ENCODE measurements at regions not wholly inside any gene's neighbourhood (a gene's known extent, or its start where the extent isn't known, plus 50 kb on each side); places are given as distances from the start of the nearest gene placed in this dataset.

DNA sequence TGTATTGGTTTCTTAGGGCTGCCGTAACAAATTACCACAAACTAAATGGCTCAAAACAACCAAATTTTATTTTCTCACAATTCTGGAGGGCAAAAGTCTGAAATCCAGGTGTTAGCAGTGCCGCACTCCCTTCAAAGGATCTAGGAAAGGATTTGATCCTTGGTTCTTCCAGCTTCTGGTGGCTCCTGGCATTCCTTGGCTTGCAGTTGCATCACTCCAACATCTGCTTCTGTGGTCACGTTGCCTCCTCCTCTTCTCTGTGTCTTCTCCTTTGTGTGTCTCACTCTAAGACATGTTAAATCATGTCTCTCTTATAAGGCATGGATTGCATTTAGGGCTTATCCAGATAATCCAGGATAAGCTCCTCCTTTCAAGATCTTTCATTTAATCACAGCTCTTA is 262.2 kb downstream of the MEX3B start:
- H4K5ac ChIP-seq (ENCODE audit: insufficient read length, low read depth, low read length): no peak overlapping the region
- H3K27ac Mint-ChIP-seq: no peak overlapping the region
- H3K23ac ChIP-seq (ENCODE audit: insufficient read length, low read depth, low read length): no peak overlapping the region
- H2BK20ac ChIP-seq (ENCODE audit: low read depth, low read length, poor library complexity, severe bottlenecking): no peak overlapping the region
- H3K27me3 ChIP-seq (ENCODE audit: insufficient read depth, low read length): no peaks in the 10 kb centered on the region
- H3K4me1 ChIP-seq (ENCODE audit: insufficient read depth, low read length): 0 out of 2 replicates have a peak, but pooled peaks cover 3% of the 10 kb centered on the region
- no peak overlapping the region for H3K4me3 Mint-ChIP-seq
- no peak overlapping the region for H3K56ac ChIP-seq (ENCODE audit: insufficient read length, low read depth, low read length)
- no peak overlapping the region for H2BK120ac ChIP-seq (ENCODE audit: low read depth, low read length, poor library complexity, severe bottlenecking)
- H2AFZ ChIP-seq (ENCODE audit: low read length): no peak overlapping the region
- no peaks in the 10 kb centered on the region for H3K79me1 ChIP-seq (ENCODE audit: insufficient read depth, low read depth, low read length, poor library complexity, severe bottlenecking)
- H3K9me3 ChIP-seq (ENCODE audit: control insufficient read depth, low read depth, low read length): no peaks in the 10 kb centered on the region
- no peak overlapping the region for H3K4me2 ChIP-seq (ENCODE audit: insufficient read depth, insufficient read length, low read length)
- H2BK12ac ChIP-seq (ENCODE audit: insufficient read length, low read depth, low read length): no peak overlapping the region
- no peak overlapping the region for H3K18ac ChIP-seq (ENCODE audit: insufficient read length, low read depth, low read length)
- no peak overlapping the region for H2BK5ac ChIP-seq (ENCODE audit: insufficient read length, low read length)
- peaks cover 0 to 2% of the 10 kb centered on the region in 2 experiments; a peak in 2 of 5 replicates for H3K9me3 Mint-ChIP-seq
- H3K79me2 ChIP-seq (ENCODE audit: insufficient read depth, low read length): no peaks in the 10 kb centered on the region
- no peak overlapping the region for H2BK15ac ChIP-seq (ENCODE audit: low read depth, low read length)
- TF ChIP-seq, protein P1, sequence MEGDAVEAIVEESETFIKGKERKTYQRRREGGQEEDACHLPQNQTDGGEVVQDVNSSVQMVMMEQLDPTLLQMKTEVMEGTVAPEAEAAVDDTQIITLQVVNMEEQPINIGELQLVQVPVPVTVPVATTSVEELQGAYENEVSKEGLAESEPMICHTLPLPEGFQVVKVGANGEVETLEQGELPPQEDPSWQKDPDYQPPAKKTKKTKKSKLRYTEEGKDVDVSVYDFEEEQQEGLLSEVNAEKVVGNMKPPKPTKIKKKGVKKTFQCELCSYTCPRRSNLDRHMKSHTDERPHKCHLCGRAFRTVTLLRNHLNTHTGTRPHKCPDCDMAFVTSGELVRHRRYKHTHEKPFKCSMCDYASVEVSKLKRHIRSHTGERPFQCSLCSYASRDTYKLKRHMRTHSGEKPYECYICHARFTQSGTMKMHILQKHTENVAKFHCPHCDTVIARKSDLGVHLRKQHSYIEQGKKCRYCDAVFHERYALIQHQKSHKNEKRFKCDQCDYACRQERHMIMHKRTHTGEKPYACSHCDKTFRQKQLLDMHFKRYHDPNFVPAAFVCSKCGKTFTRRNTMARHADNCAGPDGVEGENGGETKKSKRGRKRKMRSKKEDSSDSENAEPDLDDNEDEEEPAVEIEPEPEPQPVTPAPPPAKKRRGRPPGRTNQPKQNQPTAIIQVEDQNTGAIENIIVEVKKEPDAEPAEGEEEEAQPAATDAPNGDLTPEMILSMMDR (conservative IDR thresholded peaks at IDR 0.05): no peak
- no peak overlapping the region for H3T11ph ChIP-seq (ENCODE audit: low read length)
- H3K9ac ChIP-seq (ENCODE audit: extremely low read depth, insufficient read length, low read length): no peak overlapping the region
- H3K4ac ChIP-seq (ENCODE audit: low read depth, low read length): no peak overlapping the region
- peaks cover 3 to 13% of the 10 kb centered on the region in 2 experiments; a peak in 3 of 4 replicates for H3K4me1 Mint-ChIP-seq
- peaks cover 12 to 30% (median 27%) of the 10 kb centered on the region in 3 experiments for H3K36me3 Mint-ChIP-seq (ENCODE audit: insufficient read depth in 1 of 3, low read depth in 3 of 3)
- no peak overlapping the region for H2AK5ac ChIP-seq (ENCODE audit: insufficient read length, low read length)
- no peak overlapping the region for H4K91ac ChIP-seq (ENCODE audit: insufficient read length, low read depth, low read length)
- H4K20me1 ChIP-seq (ENCODE audit: control insufficient read depth, insufficient read depth, insufficient read length): no peaks in the 10 kb centered on the region
- no peak for DNase-seq
- no peak overlapping the region for H3K14ac ChIP-seq (ENCODE audit: insufficient read depth, low read length)
- WGBS (ENCODE audit: extremely low coverage, insufficient read length, low lambda C conversion rate): no CpG with 5 or more reads among the region's 3 CpGs
- no peaks in the 10 kb centered on the region for H3K23me2 ChIP-seq (ENCODE audit: insufficient read length, low read depth, low read length, poor library complexity, severe bottlenecking)
- no peaks in the 10 kb centered on the region for H3K27me3 Mint-ChIP-seq (ENCODE audit: low read depth)
- H3K27ac ChIP-seq (ENCODE audit: insufficient read length, low read depth, low read length): no peak overlapping the region
- no peak overlapping the region for H4K8ac ChIP-seq (replicated peaks; ENCODE audit: insufficient read length, low read depth, low read length)

All from H9 (cell line).